Heart left ventricle (tissue), 16 donors: ENCODE measurements at regions not wholly inside any gene's neighbourhood (a gene's known extent, or its start where the extent isn't known, plus 50 kb on each side); places are given as distances from the start of the nearest gene placed in this dataset.
A peak's percentile ranks its signal among the peaks of the same experiment; 100 is the strongest.

Experiments
- ATAC-seq, 4 donors: fragments of 200-7000 bp; cut with Tn5 transposase; one replicate each; pipeline ENCODE4 v1.9.1; 2020 to 2022; ENCODE audit warnings: moderate library complexity in 4 of 4, mild to moderate bottlenecking in 3 of 4, moderate number of reproducible peaks in 1 of 4
- DNase-seq, 5 donors: peaks; one replicate each; pipeline ENCODE4 v3.0.0-alpha.2; 2020
- H3K27ac ChIP-seq, 12 donors: fragments of 200-600 bp; sonication (generic) in 4 of 12; one replicate each; pipeline versions ENCODE4 v1.5.0 to v1.8.0; 2016 to 2022; ENCODE audit warnings: mild to moderate bottlenecking in 2 of 12
- H3K27me3 ChIP-seq, 9 donors: fragments of 200-600 bp; sonication (generic) in 2 of 9; one replicate each; pipeline versions ENCODE4 v1.5.1 to v1.8.0; 2016 to 2022; ENCODE audit warnings: mild to moderate bottlenecking in 3 of 9
- H3K36me3 ChIP-seq, 9 donors: fragments of 200-600 bp; sonication (generic) in 2 of 9; one replicate each; pipeline versions ENCODE4 v1.5.0 to v1.8.0; 2018 to 2022; ENCODE audit warnings: mild to moderate bottlenecking in 2 of 9
- H3K4me1 ChIP-seq, 12 donors: fragments of 200-600 bp; sonication (generic) in 4 of 12; one replicate each; pipeline versions ENCODE4 v1.5.0 to v1.8.0; 2016 to 2022; ENCODE audit warnings: mild to moderate bottlenecking in 3 of 12
- H3K4me3 ChIP-seq, 12 donors: fragments of 200-600 bp; sonication (generic) in 4 of 12; one replicate each; pipeline versions ENCODE4 v1.5.0 to v1.8.0; 2017 to 2022; ENCODE audit warnings: mild to moderate bottlenecking in 9 of 12, moderate library complexity in 4 of 12
- H3K9me3 ChIP-seq, 12 donors: fragments of 200-600 bp; sonication (generic) in 4 of 12; one replicate each; pipeline versions ENCODE4 v1.5.0 to v1.8.0; 2016 to 2022; ENCODE audit warnings: mild to moderate bottlenecking in 1 of 12
- POLR2A ChIP-seq, 2 donors: fragments of 450-650 bp; IDR thresholded peaks; one replicate each; pipeline ENCODE4 v1.6.1; 2017; ENCODE audit warnings: antibody characterized with exemption in 2 of 2, mild to moderate bottlenecking in 2 of 2, moderate library complexity in 2 of 2
- WGBS, 4 donors: extraction: QIAGEN DNeasy Blood & Tissue Kit in 2 of 4; methylation state at CpG; one replicate each; pipeline versions ENCODE4 v1.1.5 to v1.1.7; 2013 to 2018; 5-methylcytosine and 5-hydroxymethylcytosine counted together
- intact Hi-C, 10 donors: fragments of 100-400 bp; cut with DNase I; formaldehyde crosslinking; loops; one replicate each; pipeline versions ENCODE4 v1.11.1 to v1.14.2; 2022
- TF ChIP-seq, protein P1 (sequence below), 12 donors: fragments of 200-600 bp; sonication (generic) in 4 of 12; IDR thresholded peaks; one replicate each; pipeline versions ENCODE4 v1.5.0 to v1.8.0; 2018 to 2022; ENCODE audit warnings: antibody characterized with exemption in 12 of 12, mild to moderate bottlenecking in 5 of 12
- donor health status: ischemic (EF 13 %, LVEDD 7.1; RV severe dilation, severe dysfunction).
- donor health status: healthy with polysubstance abuse.
- donor health status: DM: no; HTN: yes; CAD: no.
- donor health status: DM: no; HTN: no; CAD: no.
- donor health status: ischemic (EF 25% LVEDD 6.9; RV normal size, moderate dysfunction).
- donor health status: ischemic (EF 25% LVEDD 5.7; RV mildly dilated, moderate dysfunction).
- donor health status: healthy.
- donor health status: DM: yes; HTN: yes; CAD: no.
- donor health status: ischemic (EF 35%, LVEDD 5.7; RV mildly dilated, moderate dysfunction).
- donor health status: nonischemic (EF 11% LVEDD 7.7; RV severe dilation, severe dysfunction).
- donor health status: DM: yes; HTN: yes; CAD: no.
- donor health status: PGD.
- donor health status: ischemic (EF 29% LVEDD 5.4; RV normal size, mild dysfunction).
- donor health status: nonischemic (EF 23%, LVEDD 6.1; RV moderate dilation, normal function).

DNA sequence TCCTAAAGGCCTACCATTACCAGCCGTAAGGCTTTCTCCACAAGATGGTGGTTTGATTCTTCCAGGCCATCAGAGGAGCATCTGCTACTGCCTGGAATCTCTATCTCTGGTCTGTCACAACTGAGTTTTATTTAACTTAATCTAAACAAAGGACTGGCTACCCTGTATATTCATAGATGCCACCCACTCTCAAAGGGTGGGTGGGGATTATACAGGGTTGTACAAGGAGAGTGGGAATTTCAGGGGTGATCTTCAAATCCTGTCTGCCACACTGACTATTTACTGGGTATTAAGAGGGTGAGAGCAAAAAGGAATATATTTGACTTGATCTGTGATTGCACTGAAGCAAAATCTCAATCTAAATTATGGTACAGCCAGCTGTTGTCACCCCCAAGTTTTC lies 253.3 kb downstream of the MBNL1 start:
- WGBS, 4 donors, result 92 to 100% (median 98%) methylated on average over 1 of the region's 1 CpG
- no peak for DNase-seq
- intact Hi-C loops, result loop anchor here in 7 of 10 donors (5.0 to 10.0 kb wide), 3 partner anchors 45 to 50 kb away; no protein-coding TSS in a partner anchor
- no peaks in the 10 kb centered on the region for H3K36me3 ChIP-seq
- no peak for ATAC-seq
- H3K4me3 ChIP-seq, result no peak overlapping the region
- no peaks in the 10 kb centered on the region for H3K4me1 ChIP-seq
- no peaks in the 10 kb centered on the region for H3K27me3 ChIP-seq
- no peaks in the 10 kb centered on the region for H3K9me3 ChIP-seq
- H3K27ac ChIP-seq, result no peak overlapping the region
- TF ChIP-seq, protein P1, sequence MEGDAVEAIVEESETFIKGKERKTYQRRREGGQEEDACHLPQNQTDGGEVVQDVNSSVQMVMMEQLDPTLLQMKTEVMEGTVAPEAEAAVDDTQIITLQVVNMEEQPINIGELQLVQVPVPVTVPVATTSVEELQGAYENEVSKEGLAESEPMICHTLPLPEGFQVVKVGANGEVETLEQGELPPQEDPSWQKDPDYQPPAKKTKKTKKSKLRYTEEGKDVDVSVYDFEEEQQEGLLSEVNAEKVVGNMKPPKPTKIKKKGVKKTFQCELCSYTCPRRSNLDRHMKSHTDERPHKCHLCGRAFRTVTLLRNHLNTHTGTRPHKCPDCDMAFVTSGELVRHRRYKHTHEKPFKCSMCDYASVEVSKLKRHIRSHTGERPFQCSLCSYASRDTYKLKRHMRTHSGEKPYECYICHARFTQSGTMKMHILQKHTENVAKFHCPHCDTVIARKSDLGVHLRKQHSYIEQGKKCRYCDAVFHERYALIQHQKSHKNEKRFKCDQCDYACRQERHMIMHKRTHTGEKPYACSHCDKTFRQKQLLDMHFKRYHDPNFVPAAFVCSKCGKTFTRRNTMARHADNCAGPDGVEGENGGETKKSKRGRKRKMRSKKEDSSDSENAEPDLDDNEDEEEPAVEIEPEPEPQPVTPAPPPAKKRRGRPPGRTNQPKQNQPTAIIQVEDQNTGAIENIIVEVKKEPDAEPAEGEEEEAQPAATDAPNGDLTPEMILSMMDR (IDR thresholded peaks at IDR 0.05), result no peak
- no peak for TF ChIP-seq POLR2A (IDR thresholded peaks at IDR 0.05)

DNA sequence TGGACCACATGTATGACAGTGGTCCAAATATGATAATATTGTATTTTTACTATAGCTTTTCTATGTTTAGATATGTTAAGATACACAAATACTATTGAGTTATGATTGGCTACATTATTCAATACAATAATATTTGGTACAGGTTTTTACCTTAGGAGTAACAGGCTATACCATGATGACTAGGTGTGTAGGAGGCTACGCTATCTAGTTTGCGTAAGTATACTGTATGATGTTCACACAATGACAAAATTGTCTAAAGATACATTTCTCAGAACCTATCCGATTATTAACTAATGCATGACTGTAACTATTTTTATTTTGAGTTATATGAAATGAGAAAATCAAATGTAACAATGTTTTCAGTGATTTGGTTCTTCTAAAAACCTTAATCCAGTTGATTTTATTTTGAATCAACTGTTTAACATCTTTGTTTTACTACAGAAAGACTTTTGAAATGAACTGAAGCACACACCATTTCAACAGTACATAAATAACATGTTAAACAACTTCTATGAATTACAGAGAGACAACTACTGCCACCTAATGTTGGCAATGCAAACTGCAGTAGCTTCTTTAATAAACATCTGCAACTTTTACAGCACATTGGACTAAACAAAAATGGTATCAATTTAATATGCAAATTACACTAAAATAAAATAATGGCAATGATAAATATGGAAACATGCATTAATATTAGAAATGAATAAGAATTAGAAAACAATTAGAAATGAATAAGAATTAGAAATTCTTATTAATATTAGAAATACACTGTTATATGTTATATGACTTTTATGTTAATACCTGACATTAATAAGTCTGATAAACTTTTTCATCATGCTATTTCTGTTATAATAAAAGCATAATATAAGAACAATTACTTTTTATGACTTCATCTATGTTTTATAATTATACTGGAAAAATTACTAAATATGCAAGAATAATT lies 255.7 kb downstream of the MBNL1 start:
- no peaks in the 10 kb centered on the region for H3K4me1 ChIP-seq
- H3K9me3 ChIP-seq, result no peaks in the 10 kb centered on the region
- TF ChIP-seq POLR2A (IDR thresholded peaks at IDR 0.05), result no peak
- TF ChIP-seq, protein P1 (IDR thresholded peaks at IDR 0.05), result peak; percentile 77 to 94 (median 86)
- H3K4me3 ChIP-seq, result no peak overlapping the region
- H3K27ac ChIP-seq, result no peak overlapping the region
- 61 to 89% (median 69%) methylated on average over 3 of the region's 3 CpGs for WGBS, 4 donors
- DNase-seq (peak in 2 of 5 donors; percentile 22 to 35), ATAC-seq (no peak)
- no peaks in the 10 kb centered on the region for H3K36me3 ChIP-seq
- no peaks in the 10 kb centered on the region for H3K27me3 ChIP-seq
- intact Hi-C loops, result loop anchor here in 7 of 10 donors (5.0 to 10.0 kb wide), 3 partner anchors 47 to 52 kb away; no protein-coding TSS in a partner anchor

DNA sequence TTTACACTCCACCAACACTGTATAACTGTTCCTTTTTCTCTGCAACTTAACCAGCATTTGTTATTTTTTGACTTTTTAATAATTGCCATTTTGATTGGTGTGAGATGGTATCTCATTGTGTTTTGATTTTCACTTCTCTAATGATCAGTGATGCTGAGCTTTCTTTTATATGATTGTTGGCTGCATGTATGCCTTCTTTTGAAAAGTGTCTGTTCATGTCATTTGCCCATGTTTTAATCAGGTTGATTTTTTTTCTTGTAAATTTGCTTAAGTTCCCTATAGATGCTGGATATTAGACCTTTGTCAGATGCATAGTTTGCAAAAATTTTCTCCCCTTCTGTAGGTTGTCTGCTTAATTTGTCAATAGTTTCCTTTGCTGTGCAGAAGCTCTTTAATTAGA lies 263.0 kb downstream of the MBNL1 start:
- intact Hi-C loops, result loop anchor here in 1 of 10 donors (10.0 kb wide), 1 partner anchor 57 kb away; no protein-coding TSS in a partner anchor
- DNase-seq, result no peak
- no peak for ATAC-seq
- peaks cover 0 to 24% (median 0%) of the 10 kb centered on the region in 12 donors for H3K9me3 ChIP-seq
- TF ChIP-seq, protein P1 (IDR thresholded peaks at IDR 0.05), result no peak
- TF ChIP-seq POLR2A (IDR thresholded peaks at IDR 0.05), result no peak
- no peaks in the 10 kb centered on the region for H3K36me3 ChIP-seq
- no peak overlapping the region for H3K4me3 ChIP-seq
- H3K27ac ChIP-seq, result no peak overlapping the region
- no peaks in the 10 kb centered on the region for H3K4me1 ChIP-seq
- H3K27me3 ChIP-seq, result no peaks in the 10 kb centered on the region

DNA sequence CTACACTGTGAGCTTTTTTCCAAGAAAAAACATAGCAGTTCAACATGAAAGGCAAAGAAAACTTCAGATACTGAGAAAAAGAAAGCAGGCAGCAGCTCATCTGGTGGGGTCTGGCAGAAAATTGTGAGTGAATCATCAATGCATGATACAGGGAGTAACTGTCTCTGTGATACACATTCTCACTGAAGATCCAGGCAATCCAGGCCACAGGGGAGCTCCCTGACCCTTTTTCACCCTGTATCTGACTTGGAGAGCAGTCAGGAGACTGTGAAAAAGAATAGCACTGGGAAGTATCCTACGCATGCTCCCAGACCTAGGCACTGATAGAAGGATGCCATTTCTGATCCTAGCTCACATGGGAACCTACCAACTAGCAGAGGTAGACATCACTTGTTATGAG lies 269.8 kb downstream of the MBNL1 start:
- intact Hi-C loops, result loop anchor here in 1 of 10 donors (10.0 kb wide), 1 partner anchor 64 kb away; no protein-coding TSS in a partner anchor
- DNase-seq, result no peak
- H3K9me3 ChIP-seq, result peaks cover 0 to 25% (median 0%) of the 10 kb centered on the region in 12 donors
- no peaks in the 10 kb centered on the region for H3K27me3 ChIP-seq
- H3K27ac ChIP-seq, result no peak overlapping the region
- TF ChIP-seq, protein P1 (IDR thresholded peaks at IDR 0.05), result no peak
- no peak for TF ChIP-seq POLR2A (IDR thresholded peaks at IDR 0.05)
- no peaks in the 10 kb centered on the region for H3K36me3 ChIP-seq
- ATAC-seq, result no peak
- H3K4me1 ChIP-seq, result no peaks in the 10 kb centered on the region
- no peak overlapping the region for H3K4me3 ChIP-seq
- 78 to 91% (median 86%) methylated on average over 1 of the region's 1 CpG for WGBS, 4 donors
